ENCODE measurements at regions not wholly inside any gene's neighbourhood (a gene's known extent, or its start where the extent isn't known, plus 50 kb on each side); places are given as distances from the start of the nearest gene placed in this dataset.

- Histone ChIP-seq H3K36me3 (no peaks in the 10 kb centered on the region), H3K4me3 (no peak overlapping the region), H3K9me3 (no peaks in the 10 kb centered on the region), H3K27ac (no peak overlapping the region), H3K27me3 (no peaks in the 10 kb centered on the region), H3K4me1 (peaks cover 0 to 6% (median 2%) of the 10 kb centered on the region in 4 donors)
- TF ChIP-seq EP300 (IDR thresholded peaks at IDR 0.05) (no peak), CTCF (IDR thresholded peaks at IDR 0.05) (no peak), POLR2AphosphoS5 (IDR thresholded peaks at IDR 0.05) (no peak), POLR2A (IDR thresholded peaks at IDR 0.05) (no peak)
- ATAC-seq (ENCODE audit: low FRiP score in 2 of 2) (no peak), DNase-seq (no peak)
- WGBS, 2 donors, result 88% methylated on average over 1 of the region's 1 CpG
Observed at GRCh38 chr3:139117136-139117675, 72.5 kb upstream of the PRR23C start.

GRCh38 chr3:139117883-139118760 lies 73.4 kb upstream of the PRR23C start:
- peaks cover 0 to 6% (median 2%) of the 10 kb centered on the region in 4 donors for H3K4me1 ChIP-seq
- H3K36me3 ChIP-seq, result no peaks in the 10 kb centered on the region
- no peak overlapping the region for H3K4me3 ChIP-seq
- TF ChIP-seq EP300 (IDR thresholded peaks at IDR 0.05), result no peak
- no peak for TF ChIP-seq POLR2AphosphoS5 (IDR thresholded peaks at IDR 0.05)
- no peak for ATAC-seq (ENCODE audit: low FRiP score in 2 of 2)
- H3K27ac ChIP-seq, result no peak overlapping the region
- no peaks in the 10 kb centered on the region for H3K27me3 ChIP-seq
- 92 to 97% methylated on average over 5 to 7 of the region's 7 CpGs for WGBS, 2 donors
- no peaks in the 10 kb centered on the region for H3K9me3 ChIP-seq
- DNase-seq, result no peak

- no peaks in the 10 kb centered on the region for H3K36me3 ChIP-seq
- peaks cover 0 to 6% (median 2%) of the 10 kb centered on the region in 4 donors for H3K4me1 ChIP-seq
- H3K4me3 ChIP-seq, result no peak overlapping the region
- no peak overlapping the region for H3K27ac ChIP-seq
- TF ChIP-seq CTCF (IDR thresholded peaks at IDR 0.05), result no peak
- TF ChIP-seq POLR2AphosphoS5 (IDR thresholded peaks at IDR 0.05), result no peak
- no peak for TF ChIP-seq EP300 (IDR thresholded peaks at IDR 0.05)
- TF ChIP-seq POLR2A (IDR thresholded peaks at IDR 0.05), result no peak
- DNase-seq, result no peak
- H3K27me3 ChIP-seq, result no peaks in the 10 kb centered on the region
- WGBS, 2 donors, result 84 to 88% methylated on average over 4 of the region's 4 CpGs
- H3K9me3 ChIP-seq, result no peaks in the 10 kb centered on the region
- ATAC-seq (ENCODE audit: low FRiP score in 2 of 2), result no peak
Observed at GRCh38 chr3:139118835-139119234, 74.1 kb upstream of the PRR23C start.

- ATAC-seq (ENCODE audit: low FRiP score in 2 of 2) (no peak), DNase-seq (no peak)
- H3K4me1 ChIP-seq, result peaks cover 0 to 6% (median 2%) of the 10 kb centered on the region in 4 donors
- no peak for TF ChIP-seq EP300 (IDR thresholded peaks at IDR 0.05)
- TF ChIP-seq CTCF (IDR thresholded peaks at IDR 0.05), result no peak
- no peak overlapping the region for H3K4me3 ChIP-seq
- no peaks in the 10 kb centered on the region for H3K36me3 ChIP-seq
- no peak overlapping the region for H3K27ac ChIP-seq
- 82 to 83% methylated on average over 1 of the region's 1 CpG for WGBS, 2 donors
- no peaks in the 10 kb centered on the region for H3K27me3 ChIP-seq
- no peaks in the 10 kb centered on the region for H3K9me3 ChIP-seq
Observed at GRCh38 chr3:139119331-139120025, 74.8 kb upstream of the PRR23C start.

All from upper lobe of left lung (tissue), 6 donors.